ENCODE measurements at regions not wholly inside any gene's neighbourhood (a gene's known extent, or its start where the extent isn't known, plus 50 kb on each side); places are given as distances from the start of the nearest gene placed in this dataset.

DNA sequence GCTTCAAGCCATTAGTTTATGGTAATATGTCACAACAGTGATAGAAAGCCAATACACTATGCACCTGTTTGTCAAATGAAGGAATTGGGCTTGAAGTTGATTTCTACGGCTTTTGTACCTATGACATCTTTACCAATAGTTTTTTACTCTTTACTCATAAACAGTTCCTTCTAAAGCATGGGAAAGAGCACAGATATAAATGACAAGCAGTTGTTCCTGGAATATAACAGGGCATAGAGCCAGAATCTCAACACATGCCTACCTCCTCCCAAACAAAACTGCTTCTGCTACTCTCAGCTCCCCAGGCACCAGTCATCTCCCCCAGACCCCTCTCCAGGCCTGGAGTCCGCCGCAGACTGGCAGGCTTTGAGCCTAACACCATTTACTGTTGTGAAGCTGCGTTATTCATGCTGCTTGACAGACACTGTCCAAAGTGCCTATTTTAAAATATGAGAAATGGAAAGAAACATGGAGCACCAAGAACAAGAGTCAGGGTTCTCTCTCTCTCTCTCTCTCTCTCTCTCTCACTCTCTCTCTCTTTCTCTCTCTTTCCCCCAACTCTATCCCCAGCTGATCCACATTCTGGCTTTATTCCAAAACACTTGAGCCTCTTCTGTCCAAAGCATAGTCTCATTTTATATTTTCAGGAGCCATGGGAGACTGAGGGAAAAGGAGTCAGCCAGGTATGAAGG, 111.6 kb downstream of the ADRB2 start:
- TF ChIP-seq POLR2AphosphoS5 (IDR thresholded peaks at IDR 0.05), result no peak
- TF ChIP-seq, protein P1, sequence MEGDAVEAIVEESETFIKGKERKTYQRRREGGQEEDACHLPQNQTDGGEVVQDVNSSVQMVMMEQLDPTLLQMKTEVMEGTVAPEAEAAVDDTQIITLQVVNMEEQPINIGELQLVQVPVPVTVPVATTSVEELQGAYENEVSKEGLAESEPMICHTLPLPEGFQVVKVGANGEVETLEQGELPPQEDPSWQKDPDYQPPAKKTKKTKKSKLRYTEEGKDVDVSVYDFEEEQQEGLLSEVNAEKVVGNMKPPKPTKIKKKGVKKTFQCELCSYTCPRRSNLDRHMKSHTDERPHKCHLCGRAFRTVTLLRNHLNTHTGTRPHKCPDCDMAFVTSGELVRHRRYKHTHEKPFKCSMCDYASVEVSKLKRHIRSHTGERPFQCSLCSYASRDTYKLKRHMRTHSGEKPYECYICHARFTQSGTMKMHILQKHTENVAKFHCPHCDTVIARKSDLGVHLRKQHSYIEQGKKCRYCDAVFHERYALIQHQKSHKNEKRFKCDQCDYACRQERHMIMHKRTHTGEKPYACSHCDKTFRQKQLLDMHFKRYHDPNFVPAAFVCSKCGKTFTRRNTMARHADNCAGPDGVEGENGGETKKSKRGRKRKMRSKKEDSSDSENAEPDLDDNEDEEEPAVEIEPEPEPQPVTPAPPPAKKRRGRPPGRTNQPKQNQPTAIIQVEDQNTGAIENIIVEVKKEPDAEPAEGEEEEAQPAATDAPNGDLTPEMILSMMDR (IDR thresholded peaks at IDR 0.05), result no peak
- TF ChIP-seq POLR2A (IDR thresholded peaks at IDR 0.05), result no peak
